Ishikawa (cell line): ENCODE measurements at regions not wholly inside any gene's neighbourhood (a gene's known extent, or its start where the extent isn't known, plus 50 kb on each side); places are given as distances from the start of the nearest gene placed in this dataset.

Source experiments
- CEBPB ChIP-seq: IDR thresholded peaks from 2 replicates; pipeline ENCODE4 v1.6.1; 2012
- CREB1 ChIP-seq: IDR thresholded peaks from 2 replicates; pipeline ENCODE4 v1.6.1; 2012; ENCODE audit warnings: low read depth
- EGR1 ChIP-seq: IDR thresholded peaks from 2 replicates; pipeline ENCODE4 v1.6.1; 2012
- EP300 ChIP-seq: IDR thresholded peaks from 2 replicates; pipeline ENCODE4 v1.6.1; 2012; ENCODE audit warnings: borderline replicate concordance
- FOXM1 ChIP-seq: IDR thresholded peaks from 2 replicates; pipeline ENCODE4 v1.6.1; 2012; ENCODE audit warnings: low read depth, borderline replicate concordance
- NFIC ChIP-seq: IDR thresholded peaks from 2 replicates; pipeline ENCODE4 v1.6.1; 2012
- RAD21 ChIP-seq: IDR thresholded peaks from 2 replicates; pipeline ENCODE4 v1.6.1; 2012; ENCODE audit warnings: low read depth
- TAF1 ChIP-seq: IDR thresholded peaks from 2 replicates; pipeline ENCODE4 v1.6.1; 2012; ENCODE audit warnings: low read depth, mild to moderate bottlenecking
- TCF12 ChIP-seq: IDR thresholded peaks from 2 replicates; pipeline ENCODE4 v1.6.1; 2012; ENCODE audit warnings: low read depth
- TEAD4 ChIP-seq: IDR thresholded peaks from 2 replicates; pipeline ENCODE4 v1.6.1; 2012
- YY1 ChIP-seq: IDR thresholded peaks from 2 replicates; pipeline ENCODE4 v1.6.1; 2012; ENCODE audit warnings: low read depth
- ZBTB7A ChIP-seq: IDR thresholded peaks from 2 replicates; pipeline ENCODE4 v1.6.1; 2012; ENCODE audit warnings: low read depth
- TF ChIP-seq, protein P1 (sequence below): IDR thresholded peaks from 2 replicates; pipeline ENCODE4 v1.6.1; 2012
- TF ChIP-seq, protein P2 (sequence below): IDR thresholded peaks from 2 replicates; pipeline ENCODE4 v1.6.1; 2012; ENCODE audit warnings: low read depth, mild to moderate bottlenecking
- TF ChIP-seq, protein P3 (sequence below): IDR thresholded peaks from 2 replicates; pipeline ENCODE4 v1.6.1; 2012

DNA sequence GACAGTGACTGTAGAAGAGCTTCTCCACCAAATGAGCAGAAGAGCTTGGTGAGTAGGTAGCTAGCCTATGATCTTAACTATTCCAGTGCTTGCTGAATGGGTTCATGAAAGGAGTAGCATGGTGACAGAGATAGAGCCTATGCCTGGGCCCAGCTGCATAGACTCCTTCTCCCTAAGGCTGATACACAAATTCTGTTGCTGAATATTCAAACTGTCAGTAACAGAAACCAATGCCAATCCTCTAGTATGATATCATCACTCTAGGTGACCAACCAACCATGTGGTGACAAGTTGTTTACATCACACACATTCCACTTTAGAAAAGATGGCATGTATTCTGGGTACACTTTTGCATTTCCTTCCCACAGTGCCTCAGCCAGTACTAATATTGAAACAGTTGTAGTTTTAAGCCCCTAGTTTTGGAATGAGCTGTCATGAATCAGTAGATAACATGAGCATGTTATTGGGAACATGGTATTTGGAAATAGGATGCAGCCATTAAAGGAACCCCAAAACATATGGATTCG is 103.4 kb upstream of the GRXCR1 start:
- TF ChIP-seq TAF1 (no peak), RAD21 (no peak), YY1 (no peak), CREB1 (no peak), EGR1 (no peak), FOXM1 (no peak), CEBPB (no peak), ZBTB7A (no peak), NFIC (no peak), TEAD4 (no peak), EP300 (no peak), TCF12 (no peak)
- TF ChIP-seq, protein P1, sequence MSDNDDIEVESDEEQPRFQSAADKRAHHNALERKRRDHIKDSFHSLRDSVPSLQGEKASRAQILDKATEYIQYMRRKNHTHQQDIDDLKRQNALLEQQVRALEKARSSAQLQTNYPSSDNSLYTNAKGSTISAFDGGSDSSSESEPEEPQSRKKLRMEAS = no peak
- TF ChIP-seq, protein P2, sequence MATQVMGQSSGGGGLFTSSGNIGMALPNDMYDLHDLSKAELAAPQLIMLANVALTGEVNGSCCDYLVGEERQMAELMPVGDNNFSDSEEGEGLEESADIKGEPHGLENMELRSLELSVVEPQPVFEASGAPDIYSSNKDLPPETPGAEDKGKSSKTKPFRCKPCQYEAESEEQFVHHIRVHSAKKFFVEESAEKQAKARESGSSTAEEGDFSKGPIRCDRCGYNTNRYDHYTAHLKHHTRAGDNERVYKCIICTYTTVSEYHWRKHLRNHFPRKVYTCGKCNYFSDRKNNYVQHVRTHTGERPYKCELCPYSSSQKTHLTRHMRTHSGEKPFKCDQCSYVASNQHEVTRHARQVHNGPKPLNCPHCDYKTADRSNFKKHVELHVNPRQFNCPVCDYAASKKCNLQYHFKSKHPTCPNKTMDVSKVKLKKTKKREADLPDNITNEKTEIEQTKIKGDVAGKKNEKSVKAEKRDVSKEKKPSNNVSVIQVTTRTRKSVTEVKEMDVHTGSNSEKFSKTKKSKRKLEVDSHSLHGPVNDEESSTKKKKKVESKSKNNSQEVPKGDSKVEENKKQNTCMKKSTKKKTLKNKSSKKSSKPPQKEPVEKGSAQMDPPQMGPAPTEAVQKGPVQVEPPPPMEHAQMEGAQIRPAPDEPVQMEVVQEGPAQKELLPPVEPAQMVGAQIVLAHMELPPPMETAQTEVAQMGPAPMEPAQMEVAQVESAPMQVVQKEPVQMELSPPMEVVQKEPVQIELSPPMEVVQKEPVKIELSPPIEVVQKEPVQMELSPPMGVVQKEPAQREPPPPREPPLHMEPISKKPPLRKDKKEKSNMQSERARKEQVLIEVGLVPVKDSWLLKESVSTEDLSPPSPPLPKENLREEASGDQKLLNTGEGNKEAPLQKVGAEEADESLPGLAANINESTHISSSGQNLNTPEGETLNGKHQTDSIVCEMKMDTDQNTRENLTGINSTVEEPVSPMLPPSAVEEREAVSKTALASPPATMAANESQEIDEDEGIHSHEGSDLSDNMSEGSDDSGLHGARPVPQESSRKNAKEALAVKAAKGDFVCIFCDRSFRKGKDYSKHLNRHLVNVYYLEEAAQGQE = no peak
- TF ChIP-seq, protein P3, sequence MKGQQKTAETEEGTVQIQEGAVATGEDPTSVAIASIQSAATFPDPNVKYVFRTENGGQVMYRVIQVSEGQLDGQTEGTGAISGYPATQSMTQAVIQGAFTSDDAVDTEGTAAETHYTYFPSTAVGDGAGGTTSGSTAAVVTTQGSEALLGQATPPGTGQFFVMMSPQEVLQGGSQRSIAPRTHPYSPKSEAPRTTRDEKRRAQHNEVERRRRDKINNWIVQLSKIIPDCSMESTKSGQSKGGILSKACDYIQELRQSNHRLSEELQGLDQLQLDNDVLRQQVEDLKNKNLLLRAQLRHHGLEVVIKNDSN = no peak

DNA sequence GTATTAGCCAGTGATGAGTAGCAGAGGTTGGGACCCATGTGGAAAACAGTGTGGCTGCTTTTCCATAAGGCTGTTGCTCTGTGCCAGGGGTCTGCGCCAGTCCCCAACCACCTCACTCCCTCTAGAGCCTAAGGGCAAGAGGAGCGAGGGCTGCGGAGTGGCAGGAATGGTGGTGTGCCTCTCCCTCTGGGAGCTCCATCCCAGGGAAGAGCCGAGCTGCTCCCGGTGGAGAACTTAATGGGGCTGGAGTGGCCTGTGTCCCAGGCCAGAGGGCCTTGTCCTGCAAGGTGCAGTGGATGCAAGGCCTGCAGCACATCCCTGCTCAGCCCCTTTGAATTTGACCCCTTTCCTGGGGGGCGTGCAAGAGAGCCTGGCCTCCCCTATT is 105.4 kb upstream of the GRXCR1 start:
- TF ChIP-seq, protein P3 = no peak
- TF ChIP-seq FOXM1 = no peak
- TF ChIP-seq CREB1 = no peak
- no peak for TF ChIP-seq TEAD4
- TF ChIP-seq YY1 = no peak
- TF ChIP-seq TCF12 = no peak

DNA sequence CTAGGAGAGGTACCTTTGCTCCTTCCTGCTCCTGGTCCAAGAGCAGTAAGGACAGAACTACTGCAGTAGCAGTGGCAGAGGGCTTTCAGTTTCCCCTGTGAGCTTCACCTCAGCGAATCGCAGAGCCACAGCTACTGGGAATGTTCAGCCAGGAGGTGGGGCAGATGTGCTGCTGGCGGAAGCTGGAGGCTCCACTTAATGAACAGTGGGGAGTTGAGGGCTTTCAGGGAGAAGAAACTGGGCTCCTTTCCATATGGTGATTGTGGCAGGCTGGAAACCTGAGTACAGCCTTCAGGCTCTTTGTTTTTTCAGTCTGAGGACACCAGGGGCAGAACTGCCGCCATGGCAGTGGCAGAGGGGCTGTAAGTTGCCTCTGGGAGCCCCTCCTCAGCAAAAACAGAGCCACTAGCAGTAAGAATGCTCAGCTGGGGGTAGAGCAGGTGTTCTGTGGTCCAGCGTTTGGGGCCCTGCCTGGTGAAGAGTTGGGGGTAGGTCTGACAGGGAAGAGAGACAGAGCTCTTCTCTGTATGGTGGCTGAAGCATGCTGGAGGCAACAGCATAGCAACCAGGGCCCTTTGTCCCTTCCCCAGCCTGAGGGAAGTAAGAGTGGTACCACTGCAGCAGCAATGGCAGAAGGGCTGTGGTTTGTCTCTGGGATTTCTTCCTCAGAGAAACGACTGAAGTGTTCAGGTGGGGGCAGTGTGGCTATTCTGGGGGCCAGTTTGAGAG is 106.0 kb upstream of the GRXCR1 start:
- TF ChIP-seq CEBPB (no peak), YY1 (no peak), EP300 (no peak), TCF12 (no peak), EGR1 (no peak), ZBTB7A (no peak), CREB1 (no peak), FOXM1 (no peak), RAD21 (no peak), TAF1 (no peak), TEAD4 (no peak), NFIC (no peak)
- TF ChIP-seq, protein P2 = no peak
- TF ChIP-seq, protein P1 = no peak
- TF ChIP-seq, protein P3 = no peak

DNA sequence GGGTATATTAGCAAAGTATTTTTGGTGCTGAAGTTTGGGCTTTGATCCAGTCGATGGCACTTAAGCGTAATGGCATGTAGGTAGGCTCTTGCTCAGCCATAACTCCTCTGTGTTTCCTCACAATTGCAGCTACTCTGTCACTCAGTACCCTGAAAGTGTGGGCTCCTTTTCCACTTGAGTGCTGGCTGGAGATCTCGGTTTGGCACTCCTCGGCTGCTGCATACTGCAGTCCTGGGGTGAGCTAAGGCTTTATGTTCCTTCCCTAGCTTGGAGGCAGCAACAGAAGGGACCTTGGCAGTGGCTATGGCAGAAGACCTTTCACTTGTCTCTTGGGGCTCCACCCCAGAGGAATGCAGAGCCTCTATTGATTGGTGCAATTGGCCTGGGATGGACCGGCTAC is 106.7 kb upstream of the GRXCR1 start:
- TF ChIP-seq TEAD4 = no peak
- TF ChIP-seq CEBPB = no peak
- TF ChIP-seq NFIC = no peak
- TF ChIP-seq TCF12 = no peak
- no peak for TF ChIP-seq EP300
- TF ChIP-seq RAD21 = no peak
- TF ChIP-seq, protein P2 = no peak
